Renal cortex interstitium (tissue), 11 donors: ENCODE measurements at regions not wholly inside any gene's neighbourhood (a gene's known extent, or its start where the extent isn't known, plus 50 kb on each side); places are given as distances from the start of the nearest gene placed in this dataset.
A peak's percentile ranks its signal among the peaks of the same experiment; 100 is the strongest.

Source experiments
- DNase-seq, 11 donors: peaks; one replicate each; pipeline ENCODE4 v3.0.0-alpha.2; 2013; ENCODE audit warnings: low read depth in 9 of 11, low spot score in 4 of 11; ENCODE audit errors: extremely low read depth in 1 of 11

GRCh38 chr3:72458375-72458774, 389.9 kb downstream of the SHQ1 start:
- peak in 1 of 11 donors; percentile 20 for DNase-seq

- DNase-seq: no peak
These were observed 393.8 kb downstream of the SHQ1 start for GRCh38 chr3:72454441-72454840.

- DNase-seq: no peak
These were observed 394.5 kb downstream of the SHQ1 start for GRCh38 chr3:72453706-72454105.

- no peak for DNase-seq
These were observed 395.5 kb downstream of the SHQ1 start for GRCh38 chr3:72452745-72453144.

DNA sequence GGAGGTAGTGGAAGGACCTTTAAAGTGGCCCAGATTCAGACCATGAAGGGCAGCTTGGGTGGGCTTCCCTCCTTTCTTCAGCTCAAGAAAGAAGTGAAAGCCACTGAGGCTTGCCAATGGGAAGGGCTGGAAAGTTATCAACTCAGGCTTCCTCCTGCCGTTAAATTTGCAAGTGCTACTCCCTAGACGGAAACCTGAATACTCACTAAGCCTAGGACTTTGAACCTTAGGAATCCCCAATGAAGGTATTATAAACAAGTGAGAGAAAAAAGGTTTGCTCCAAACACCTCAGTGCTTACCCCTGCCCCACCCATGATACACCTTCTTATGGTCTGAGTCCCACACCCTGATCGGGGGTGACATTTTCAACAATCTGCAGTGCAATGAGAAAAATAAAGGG, 396.4 kb downstream of the SHQ1 start:
- DNase-seq: no peak

DNA sequence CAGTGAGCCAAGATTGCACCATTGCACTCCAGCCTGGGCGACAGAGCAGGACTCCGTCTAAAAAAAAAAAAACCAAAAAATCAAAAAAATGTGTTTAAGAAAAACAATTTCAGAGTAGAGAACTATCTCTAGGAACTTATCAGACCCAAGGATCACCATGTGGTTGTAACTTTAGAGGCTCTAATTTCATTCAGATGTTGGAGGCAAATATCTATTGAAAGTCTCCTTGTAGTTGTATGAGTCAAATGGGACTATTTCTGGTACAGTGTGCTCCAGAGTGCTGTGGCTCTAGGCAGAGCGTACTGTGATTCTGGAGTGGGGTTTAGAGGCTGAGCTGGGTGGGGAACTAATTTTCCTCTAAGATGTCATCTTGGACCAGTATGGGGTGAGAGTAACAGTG, 398.7 kb downstream of the SHQ1 start:
- no peak for DNase-seq

GRCh38 chr3:72448858-72449257, 399.4 kb downstream of the SHQ1 start:
- no peak for DNase-seq

GRCh38 chr3:72448375-72448823, 399.8 kb downstream of the SHQ1 start:
- no peak for DNase-seq

DNA sequence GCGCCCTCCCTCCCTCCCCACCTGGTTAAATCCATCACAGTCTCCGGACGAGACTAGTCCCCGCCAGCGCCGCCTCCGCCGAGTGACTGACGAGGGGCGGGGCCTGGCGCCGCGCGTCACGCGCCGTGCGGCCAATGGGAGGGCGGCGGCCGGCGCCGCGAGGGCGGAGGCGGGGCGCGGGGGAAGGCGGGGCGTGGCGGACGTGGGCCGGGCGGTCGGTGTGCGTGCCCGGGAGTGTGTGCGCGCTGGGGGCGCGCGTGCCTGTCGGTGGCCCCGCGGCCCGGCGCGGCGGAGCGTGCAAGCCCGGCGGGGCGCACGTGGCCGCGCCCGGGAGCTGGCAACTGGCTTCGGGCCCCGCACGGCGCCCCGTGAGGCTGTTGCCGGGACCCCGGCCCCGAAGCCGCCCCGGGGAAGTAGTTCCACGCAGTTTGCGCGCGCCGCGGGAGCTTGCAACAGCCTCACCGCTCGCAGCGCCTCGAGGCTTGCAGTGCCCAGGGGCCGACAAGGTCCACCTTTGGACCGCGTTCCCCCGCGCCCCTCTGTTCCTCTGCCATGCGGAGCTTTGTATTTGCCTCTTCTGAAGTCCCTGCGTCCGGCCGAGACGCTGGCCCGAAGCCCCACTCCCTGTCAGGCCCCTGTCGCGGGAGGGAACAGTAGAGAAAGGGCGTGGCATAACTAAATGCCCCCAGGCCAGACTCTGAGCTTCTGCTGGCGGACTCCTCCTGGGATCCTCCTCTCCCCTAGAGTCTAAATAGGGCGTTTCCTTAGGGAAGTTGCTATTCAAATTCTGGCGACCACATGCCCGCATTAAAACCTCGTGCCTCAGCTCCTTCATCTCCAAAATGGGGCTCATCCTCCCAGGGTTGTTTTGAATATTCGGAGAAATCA, 400.9 kb downstream of the SHQ1 start:
- DNase-seq: peak; percentile 66 to 89 (median 83)

- DNase-seq: peak in 5 of 11 donors; percentile 32 to 56 (median 44)
These were observed 401.8 kb downstream of the SHQ1 start, which contains the start of gene RYBP for GRCh38 chr3:72446218-72447058. Gene RYBP, minus strand, starts transcription at chr3:72446621.

DNA sequence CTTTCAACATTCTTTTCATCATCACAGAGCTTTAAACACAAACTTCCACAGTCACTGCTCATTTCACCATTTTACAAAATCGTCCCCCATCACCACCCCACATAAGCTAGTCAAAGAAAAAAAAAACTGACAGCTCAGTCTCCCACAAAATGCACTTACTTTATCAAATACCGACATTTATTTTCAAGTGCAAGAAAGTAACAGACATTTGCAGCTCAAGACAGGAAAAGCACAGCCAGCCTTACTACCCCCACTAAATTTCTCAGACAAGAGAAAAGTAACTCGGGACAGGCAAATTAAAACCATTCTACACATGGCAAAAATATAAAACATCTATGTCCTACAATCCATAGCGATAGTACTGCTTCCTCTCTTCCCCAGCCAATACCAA, 402.4 kb downstream of the SHQ1 start:
- no peak for DNase-seq

DNA sequence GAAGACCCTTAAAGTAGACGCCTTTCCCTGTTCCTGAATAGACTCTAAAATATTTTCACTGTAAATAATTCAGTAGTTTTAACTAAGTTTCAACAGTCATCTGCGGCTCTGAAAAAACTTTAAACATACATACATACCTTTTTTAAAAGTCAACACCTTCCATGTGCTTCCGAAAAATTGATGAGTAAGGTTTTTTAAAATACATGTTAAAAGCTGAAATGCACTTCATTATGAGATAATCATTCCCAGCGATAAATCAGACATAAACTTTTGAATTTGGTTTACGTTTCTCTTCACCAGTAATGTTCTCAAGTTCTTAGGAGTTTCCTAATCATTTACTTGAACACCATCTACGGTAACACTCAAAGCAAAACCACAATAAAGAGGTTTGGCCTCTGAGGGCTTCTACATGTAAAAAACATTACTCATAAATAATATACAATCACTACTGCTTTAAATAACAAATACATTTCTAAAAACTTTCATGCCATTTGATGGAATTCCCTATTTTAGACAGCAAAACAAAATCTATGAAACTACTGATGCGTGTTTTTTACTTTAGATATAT, 403.5 kb downstream of the SHQ1 start:
- no peak for DNase-seq

GRCh38 chr3:72442759-72443158, 405.5 kb downstream of the SHQ1 start:
- no peak for DNase-seq

DNA sequence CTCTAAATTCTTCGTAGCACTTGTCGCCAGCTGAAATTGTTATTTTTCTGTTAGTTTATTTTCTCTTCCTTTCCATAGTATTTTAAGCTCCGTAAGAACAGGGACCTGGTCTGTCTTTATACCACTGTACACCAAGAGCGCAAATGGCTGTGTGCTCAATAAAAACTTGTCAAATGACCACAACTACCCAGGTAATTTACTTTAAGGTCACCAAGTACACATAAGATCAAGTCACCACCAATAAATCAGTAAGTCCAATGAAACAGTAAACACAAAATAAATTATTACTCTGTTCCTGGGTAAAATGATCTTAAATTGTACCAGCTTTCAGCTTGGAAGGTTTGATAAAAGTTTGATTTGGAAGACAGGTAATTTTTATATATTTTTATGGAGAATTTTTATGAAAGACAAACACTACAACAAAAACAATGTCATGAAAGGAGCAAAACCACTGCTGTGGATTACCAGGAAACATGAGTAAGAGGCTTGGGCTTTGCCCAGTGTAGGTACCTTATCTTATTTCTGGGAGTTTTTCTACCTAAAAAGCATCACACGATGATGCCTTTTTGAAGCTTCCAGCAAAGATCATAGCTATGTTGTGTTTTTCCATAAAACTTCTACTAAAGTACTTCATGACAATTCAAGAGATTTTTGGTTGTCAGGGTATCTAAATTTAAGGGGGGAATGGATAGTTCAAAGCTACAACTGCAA, 406.8 kb downstream of the SHQ1 start:
- DNase-seq: no peak

DNA sequence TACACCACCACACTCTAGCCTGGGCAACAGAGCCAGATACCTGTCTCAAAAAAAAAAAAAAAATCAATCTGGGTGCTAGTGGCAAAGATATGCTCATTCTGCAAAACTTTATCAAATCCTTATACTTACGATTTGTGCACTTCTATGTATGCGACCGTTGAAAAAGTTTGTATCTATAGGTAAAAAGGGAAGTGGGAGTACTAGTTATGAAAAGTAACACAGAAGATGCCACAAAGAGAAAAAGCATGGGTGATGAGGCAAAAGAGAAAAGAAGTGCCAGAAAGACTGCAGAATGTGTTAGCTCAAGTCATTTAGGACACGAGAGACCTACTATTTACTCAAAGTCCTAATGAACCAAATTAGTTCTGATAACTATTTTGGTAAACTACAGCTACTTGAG, 407.8 kb downstream of the SHQ1 start:
- DNase-seq: no peak

GRCh38 chr3:72439321-72440183, 408.7 kb downstream of the SHQ1 start:
- DNase-seq: no peak

DNA sequence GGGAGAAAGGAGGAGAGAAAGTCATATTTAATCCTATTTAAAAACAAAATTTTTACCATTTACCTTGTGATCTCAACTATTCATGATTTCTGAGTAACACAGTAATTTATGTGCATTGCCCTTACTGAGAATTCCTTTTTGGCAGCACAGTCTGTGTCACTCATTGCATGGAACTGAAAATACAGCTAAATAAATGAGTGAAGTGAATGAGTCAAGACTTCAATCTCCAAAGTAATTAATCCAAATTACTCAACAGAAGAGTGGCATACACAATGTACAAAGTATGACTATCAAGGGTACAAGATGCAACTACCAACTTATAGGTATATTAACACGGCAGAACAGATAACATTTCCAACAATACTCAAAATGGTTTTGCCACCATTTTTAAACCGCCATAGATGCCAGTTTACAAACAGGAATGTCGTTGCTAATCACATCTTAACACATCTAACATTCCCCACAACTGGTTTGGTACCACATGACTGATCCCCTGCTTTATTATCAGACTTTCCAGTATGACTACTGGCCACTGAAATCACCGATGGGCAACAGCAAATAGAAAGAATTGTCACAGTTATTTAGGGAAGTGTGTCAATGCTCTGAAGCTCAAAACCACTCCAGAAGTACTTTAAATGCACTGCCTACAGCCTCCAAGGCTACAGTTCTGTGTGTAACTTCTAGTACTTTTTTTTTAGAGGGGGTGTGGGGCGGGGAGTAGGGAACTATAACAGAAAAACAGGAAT, 410.4 kb downstream of the SHQ1 start:
- no peak for DNase-seq
